Glutamatergic neuron (in vitro differentiated cells): ENCODE measurements at regions not wholly inside any gene's neighbourhood (a gene's known extent, or its start where the extent isn't known, plus 50 kb on each side); places are given as distances from the start of the nearest gene placed in this dataset.
"Not testable (repeated sequence)": the region's sequence is repeated elsewhere in the genome, so short reads cannot be mapped to it uniquely, and the experiment has no call there.

ENCODE experiments used
- DNase-seq: peaks from one replicate; pipeline ENCODE4 v3.0.0; 2022
- H3K27ac Mint-ChIP-seq: one replicate; pipeline ENCODE4 v1.8.0; 2020; ENCODE audit warnings: mild to moderate bottlenecking, mixed read lengths, inconsistent platforms; ENCODE audit not compliant: unreplicated experiment
- H3K27me3 Mint-ChIP-seq: one replicate; pipeline ENCODE4 v1.8.0; 2020; ENCODE audit warnings: mild to moderate bottlenecking, moderate library complexity, mixed read lengths, inconsistent platforms; ENCODE audit not compliant: unreplicated experiment
- H3K36me3 Mint-ChIP-seq: one replicate; pipeline ENCODE4 v1.8.0; 2020; ENCODE audit warnings: mild to moderate bottlenecking, mixed read lengths, inconsistent platforms; ENCODE audit not compliant: unreplicated experiment
- H3K4me1 Mint-ChIP-seq: one replicate; pipeline ENCODE4 v1.8.0; 2020; ENCODE audit warnings: mild to moderate bottlenecking, low read depth, mixed read lengths, inconsistent platforms; ENCODE audit not compliant: unreplicated experiment
- H3K4me3 Mint-ChIP-seq: one replicate; pipeline ENCODE4 v1.8.0; 2020; ENCODE audit warnings: mild to moderate bottlenecking, mixed read lengths, inconsistent platforms; ENCODE audit not compliant: unreplicated experiment
- H3K9me3 Mint-ChIP-seq: one replicate; pipeline ENCODE4 v1.8.0; 2020; ENCODE audit warnings: mild to moderate bottlenecking, moderate library complexity, mixed read lengths, inconsistent platforms; ENCODE audit not compliant: unreplicated experiment
- TF ChIP-seq, protein P1 (sequence below): fragments of 200-600 bp; sonication (generic); IDR thresholded peaks from one replicate; pipeline ENCODE4 v1.5.0; 2021; ENCODE audit not compliant: partially characterized antibody, unreplicated experiment

DNA sequence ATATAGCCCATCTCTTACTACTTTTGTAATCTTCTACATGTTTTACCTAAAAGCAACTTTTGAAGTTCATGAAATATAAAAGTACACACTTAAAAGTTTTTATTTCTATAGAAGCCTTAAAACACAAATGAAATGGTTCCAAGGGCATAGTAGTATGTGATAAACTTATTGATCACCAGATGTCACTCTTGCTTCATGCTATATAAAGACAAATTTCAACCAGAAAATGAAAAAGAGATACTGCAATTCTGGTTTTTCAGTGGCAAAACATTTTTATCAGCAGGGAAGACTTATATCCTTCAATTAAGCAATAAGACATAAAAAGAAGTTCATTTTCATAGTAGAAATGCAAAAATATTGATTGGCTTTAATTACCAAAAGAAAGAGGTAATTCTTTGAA lies 69.4 kb upstream of the FBXL17 start:
- H3K27ac Mint-ChIP-seq = no peak overlapping the region
- no peak for DNase-seq
- H3K4me1 Mint-ChIP-seq = no peaks in the 10 kb centered on the region
- H3K36me3 Mint-ChIP-seq = peaks cover 15% of the 10 kb centered on the region
- H3K9me3 Mint-ChIP-seq = peaks cover 6% of the 10 kb centered on the region
- TF ChIP-seq, protein P1, sequence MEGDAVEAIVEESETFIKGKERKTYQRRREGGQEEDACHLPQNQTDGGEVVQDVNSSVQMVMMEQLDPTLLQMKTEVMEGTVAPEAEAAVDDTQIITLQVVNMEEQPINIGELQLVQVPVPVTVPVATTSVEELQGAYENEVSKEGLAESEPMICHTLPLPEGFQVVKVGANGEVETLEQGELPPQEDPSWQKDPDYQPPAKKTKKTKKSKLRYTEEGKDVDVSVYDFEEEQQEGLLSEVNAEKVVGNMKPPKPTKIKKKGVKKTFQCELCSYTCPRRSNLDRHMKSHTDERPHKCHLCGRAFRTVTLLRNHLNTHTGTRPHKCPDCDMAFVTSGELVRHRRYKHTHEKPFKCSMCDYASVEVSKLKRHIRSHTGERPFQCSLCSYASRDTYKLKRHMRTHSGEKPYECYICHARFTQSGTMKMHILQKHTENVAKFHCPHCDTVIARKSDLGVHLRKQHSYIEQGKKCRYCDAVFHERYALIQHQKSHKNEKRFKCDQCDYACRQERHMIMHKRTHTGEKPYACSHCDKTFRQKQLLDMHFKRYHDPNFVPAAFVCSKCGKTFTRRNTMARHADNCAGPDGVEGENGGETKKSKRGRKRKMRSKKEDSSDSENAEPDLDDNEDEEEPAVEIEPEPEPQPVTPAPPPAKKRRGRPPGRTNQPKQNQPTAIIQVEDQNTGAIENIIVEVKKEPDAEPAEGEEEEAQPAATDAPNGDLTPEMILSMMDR = no peak
- H3K4me3 Mint-ChIP-seq = no peak overlapping the region
- no peaks in the 10 kb centered on the region for H3K27me3 Mint-ChIP-seq

DNA sequence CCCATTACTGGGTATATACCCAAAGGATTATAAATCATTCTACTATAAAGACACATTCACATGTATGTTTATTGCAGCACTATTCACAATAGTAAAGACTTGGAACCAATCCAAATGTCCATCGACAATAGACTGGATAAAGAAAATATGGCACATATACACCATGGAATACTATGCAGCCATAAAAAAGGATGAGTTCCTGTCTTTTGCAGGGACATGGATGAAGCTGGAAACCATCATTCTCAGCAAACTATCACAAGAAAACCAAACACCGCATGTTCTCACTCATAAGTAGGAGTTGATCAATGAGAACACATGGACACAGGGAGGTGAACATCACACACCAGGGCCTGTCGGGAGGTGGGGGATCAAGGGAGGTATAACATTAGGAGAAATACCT lies 62.2 kb upstream of the FBXL17 start:
- H3K4me1 Mint-ChIP-seq, H3K36me3 Mint-ChIP-seq, H3K9me3 Mint-ChIP-seq, H3K4me3 Mint-ChIP-seq, H3K27ac Mint-ChIP-seq, DNase-seq, H3K27me3 Mint-ChIP-seq: not testable (repeated sequence)

DNA sequence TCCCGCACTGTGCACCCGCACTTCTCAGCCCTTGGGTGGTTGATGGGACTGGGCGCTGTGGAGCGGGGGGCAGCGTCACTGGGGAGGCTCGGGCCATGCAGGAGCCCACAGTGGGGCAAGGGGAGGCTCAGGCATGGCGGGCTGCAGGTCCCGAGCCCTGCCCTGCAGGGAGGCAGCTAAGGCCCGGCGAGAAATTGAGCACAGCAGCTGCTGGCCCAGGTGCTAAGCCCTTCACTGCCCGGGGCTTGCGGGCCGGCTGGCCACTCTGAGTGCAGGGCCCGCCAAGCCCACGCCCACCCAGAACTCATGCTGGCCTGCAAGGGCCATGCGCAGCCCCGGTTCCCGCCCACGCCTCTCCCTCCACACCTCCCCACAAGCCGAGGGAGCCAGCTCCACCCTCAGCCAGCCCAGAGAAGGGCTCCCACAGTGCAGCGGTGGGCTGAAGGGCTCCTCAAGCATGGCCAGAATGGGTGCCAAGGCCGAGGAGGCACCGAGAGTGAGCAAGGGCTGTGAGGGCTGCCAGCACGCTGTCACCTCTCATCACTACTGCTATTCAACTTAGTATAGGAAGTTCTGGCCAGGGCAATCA lies 60.3 kb upstream of the FBXL17 start:
- DNase-seq, H3K27me3 Mint-ChIP-seq, H3K9me3 Mint-ChIP-seq, H3K27ac Mint-ChIP-seq, H3K4me3 Mint-ChIP-seq, H3K36me3 Mint-ChIP-seq, H3K4me1 Mint-ChIP-seq: not testable (repeated sequence)

DNA sequence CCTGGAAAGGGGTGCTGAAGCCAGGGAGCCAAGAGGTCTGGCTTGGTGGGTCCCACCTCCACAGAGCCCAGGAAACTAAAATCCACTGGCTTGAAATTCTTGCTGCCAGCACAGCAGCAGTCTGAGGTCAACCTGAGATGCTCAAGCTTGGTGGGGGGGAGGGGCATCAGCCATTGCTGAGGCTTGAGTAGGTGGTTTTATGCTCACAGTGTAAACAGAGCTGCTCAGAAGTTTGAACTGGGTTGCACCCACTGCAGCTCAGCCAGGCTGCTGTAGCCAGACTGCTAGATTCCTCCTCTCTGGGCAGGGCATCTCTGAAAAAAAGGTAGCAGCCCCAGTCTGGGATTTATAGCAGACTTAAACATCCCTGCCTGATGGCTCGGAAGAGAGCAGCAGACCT lies 55.5 kb upstream of the FBXL17 start:
- no peaks in the 10 kb centered on the region for H3K4me1 Mint-ChIP-seq
- no peak overlapping the region for H3K4me3 Mint-ChIP-seq
- DNase-seq = no peak
- H3K9me3 Mint-ChIP-seq = no peaks in the 10 kb centered on the region
- H3K36me3 Mint-ChIP-seq = peaks cover 6% of the 10 kb centered on the region
- no peak overlapping the region for H3K27ac Mint-ChIP-seq
- peaks cover 1% of the 10 kb centered on the region for H3K27me3 Mint-ChIP-seq
- TF ChIP-seq, protein P1 = no peak

DNA sequence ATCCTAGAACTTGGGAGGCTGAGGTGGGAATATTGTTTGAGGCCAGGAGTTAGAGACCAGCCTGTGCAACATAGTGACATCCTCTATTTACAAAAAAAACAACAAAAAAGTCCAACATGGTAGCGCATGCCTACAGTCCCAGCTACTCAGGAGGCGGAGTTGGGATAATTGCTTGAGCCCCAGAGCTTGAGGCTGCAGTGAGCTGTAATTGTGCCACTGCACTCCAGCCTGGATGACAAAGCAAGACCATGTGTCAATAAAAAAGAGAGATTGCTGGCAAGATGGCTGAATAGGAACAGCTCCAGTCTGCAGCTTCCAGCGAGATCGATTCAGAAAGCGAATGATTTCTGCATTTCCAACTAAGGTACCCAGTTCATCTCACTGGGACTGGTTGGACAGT lies 54.8 kb upstream of the FBXL17 start:
- TF ChIP-seq, protein P1 = no peak
- Mint-ChIP-seq H3K27ac (no peak overlapping the region), H3K9me3 (no peaks in the 10 kb centered on the region), H3K4me1 (no peaks in the 10 kb centered on the region), H3K36me3 (peaks cover 6% of the 10 kb centered on the region), H3K27me3 (peaks cover 1% of the 10 kb centered on the region), H3K4me3 (no peak overlapping the region)
- DNase-seq = no peak

DNA sequence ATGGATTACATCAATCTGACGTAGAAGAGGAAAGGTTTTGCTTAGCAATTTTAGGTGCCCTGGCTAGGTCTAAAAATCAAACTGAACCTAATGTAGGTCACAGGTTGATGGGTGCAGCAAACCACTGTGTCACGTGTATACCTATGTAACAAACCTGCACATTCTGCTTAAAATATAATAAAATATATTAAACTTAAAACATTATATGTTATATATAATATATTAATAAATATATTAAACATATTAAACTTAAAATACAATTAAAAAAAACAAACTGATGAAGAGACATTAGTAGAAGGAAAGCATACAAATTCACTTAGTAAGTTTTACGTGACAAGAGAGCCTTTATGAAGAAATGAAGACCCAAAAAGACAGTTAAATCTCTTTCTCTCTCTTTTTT lies 51.7 kb upstream of the FBXL17 start:
- Mint-ChIP-seq H3K4me3 (no peak overlapping the region), H3K4me1 (no peaks in the 10 kb centered on the region), H3K27me3 (no peaks in the 10 kb centered on the region), H3K36me3 (peaks cover 6% of the 10 kb centered on the region), H3K27ac (no peak overlapping the region), H3K9me3 (no peaks in the 10 kb centered on the region)
- TF ChIP-seq, protein P1 = no peak
- no peak for DNase-seq
